ENCODE measurements at regions not wholly inside any gene's neighbourhood (a gene's known extent, or its start where the extent isn't known, plus 50 kb on each side); places are given as distances from the start of the nearest gene placed in this dataset.

DNA sequence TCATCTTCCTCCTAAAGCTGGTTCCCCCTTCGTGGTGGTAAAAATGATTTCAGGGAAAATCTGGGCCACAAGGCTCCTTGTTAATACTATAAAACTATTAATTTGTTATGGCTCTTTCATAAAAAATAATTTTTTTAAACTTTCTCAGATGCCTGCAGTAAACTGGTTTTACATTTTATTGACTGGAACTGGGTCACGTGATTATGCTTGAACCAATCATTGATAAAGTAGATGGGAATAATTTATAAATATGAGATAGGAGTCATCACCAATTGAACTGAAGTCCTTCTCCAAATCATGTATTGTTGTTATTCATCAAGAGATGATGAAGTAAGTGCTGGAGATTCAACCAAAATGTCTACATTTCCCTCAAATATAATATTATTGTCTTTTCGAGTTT is 138.4 kb downstream of the SLC17A6 start:
- H3K27ac ChIP-seq: no peak overlapping the region
- no peak for TF ChIP-seq ZFX (IDR thresholded peaks at IDR 0.05; ENCODE audit: borderline replicate concordance)
- TF ChIP-seq, protein P1, sequence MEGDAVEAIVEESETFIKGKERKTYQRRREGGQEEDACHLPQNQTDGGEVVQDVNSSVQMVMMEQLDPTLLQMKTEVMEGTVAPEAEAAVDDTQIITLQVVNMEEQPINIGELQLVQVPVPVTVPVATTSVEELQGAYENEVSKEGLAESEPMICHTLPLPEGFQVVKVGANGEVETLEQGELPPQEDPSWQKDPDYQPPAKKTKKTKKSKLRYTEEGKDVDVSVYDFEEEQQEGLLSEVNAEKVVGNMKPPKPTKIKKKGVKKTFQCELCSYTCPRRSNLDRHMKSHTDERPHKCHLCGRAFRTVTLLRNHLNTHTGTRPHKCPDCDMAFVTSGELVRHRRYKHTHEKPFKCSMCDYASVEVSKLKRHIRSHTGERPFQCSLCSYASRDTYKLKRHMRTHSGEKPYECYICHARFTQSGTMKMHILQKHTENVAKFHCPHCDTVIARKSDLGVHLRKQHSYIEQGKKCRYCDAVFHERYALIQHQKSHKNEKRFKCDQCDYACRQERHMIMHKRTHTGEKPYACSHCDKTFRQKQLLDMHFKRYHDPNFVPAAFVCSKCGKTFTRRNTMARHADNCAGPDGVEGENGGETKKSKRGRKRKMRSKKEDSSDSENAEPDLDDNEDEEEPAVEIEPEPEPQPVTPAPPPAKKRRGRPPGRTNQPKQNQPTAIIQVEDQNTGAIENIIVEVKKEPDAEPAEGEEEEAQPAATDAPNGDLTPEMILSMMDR (IDR thresholded peaks at IDR 0.05): no peak

DNA sequence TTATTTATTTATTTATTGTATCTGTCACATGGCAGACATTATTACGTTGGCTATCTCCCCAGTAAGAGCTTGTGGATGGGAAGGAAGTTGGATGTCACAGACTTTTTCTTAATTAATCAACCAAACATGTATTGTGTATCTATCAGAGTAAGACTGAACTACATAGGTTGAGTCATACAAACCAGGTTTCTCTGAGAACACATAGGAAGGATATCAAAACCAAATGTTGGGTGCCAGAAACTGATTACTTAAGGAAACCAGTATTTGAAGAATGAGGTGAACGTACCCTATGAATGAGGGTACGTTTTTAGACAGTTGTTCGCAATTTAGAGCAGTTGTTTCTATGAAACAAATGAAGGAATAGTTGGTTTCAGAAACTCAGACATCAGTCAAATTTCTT is 136.4 kb downstream of the SLC17A6 start:
- TF ChIP-seq ZFX (IDR thresholded peaks at IDR 0.05; ENCODE audit: borderline replicate concordance): no peak
- TF ChIP-seq, protein P1 (IDR thresholded peaks at IDR 0.05): no peak
- H3K27ac ChIP-seq: no peak overlapping the region

DNA sequence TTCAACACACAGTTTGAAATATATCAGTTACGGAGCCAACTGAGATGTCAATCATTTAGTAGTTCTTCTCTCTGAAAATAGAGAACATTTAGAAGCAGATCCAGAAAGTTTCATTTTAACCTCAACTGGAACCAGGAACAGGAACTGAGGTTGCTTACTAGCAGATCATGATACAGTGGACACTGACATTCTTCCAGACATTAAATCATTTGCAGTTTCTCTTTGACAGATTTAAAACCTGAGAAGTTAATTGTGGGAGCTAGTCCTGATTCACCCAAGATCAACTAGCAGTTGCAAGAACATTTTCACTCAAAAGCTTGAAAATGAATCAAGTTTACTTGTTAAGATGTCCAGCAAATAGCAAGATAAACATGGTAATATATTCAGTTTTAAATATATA is 135.4 kb downstream of the SLC17A6 start:
- TF ChIP-seq, protein P1 (IDR thresholded peaks at IDR 0.05): no peak
- TF ChIP-seq ZFX (IDR thresholded peaks at IDR 0.05; ENCODE audit: borderline replicate concordance): no peak
- no peak overlapping the region for H3K27ac ChIP-seq

DNA sequence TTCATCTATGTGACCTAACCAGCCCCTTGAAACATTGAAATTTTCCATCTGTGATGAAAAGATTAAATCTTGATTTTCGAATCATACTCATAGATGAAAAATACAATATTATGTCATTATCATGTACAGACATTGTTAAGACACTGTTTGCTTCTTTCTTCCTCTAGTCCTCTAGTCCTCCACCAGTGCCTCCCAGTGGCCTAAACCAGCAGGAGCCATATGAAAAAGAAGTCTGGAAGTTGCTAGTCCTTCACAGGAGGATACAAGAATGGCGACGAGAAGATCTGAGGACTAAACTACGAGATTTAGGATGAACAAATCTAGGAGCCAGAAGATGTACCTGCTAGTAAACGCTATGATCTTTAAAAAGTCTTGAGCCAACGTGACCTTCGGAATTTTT is 134.1 kb downstream of the SLC17A6 start:
- no peak overlapping the region for H3K27ac ChIP-seq
- no peak for TF ChIP-seq ZFX (IDR thresholded peaks at IDR 0.05; ENCODE audit: borderline replicate concordance)
- TF ChIP-seq, protein P1 (IDR thresholded peaks at IDR 0.05): peak; percentile 22

DNA sequence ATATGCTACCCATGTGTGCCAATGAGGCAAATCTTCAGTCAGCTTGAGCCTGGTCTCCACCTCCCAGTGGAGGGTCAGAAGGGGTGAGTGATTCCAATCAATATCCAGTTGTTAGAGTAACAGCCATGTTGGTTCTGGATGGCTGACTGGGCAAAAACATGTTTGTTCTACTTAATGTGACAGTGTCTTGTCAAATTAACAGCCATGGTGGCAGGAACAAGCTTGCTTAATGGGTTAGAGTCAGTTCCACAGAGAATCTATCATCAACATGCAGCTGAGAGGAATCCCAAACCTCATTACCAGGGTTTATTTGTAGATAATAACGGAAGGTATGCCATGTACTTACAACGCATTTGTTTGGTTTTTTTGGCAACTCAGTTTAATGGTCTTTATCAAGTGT is 133.2 kb downstream of the SLC17A6 start:
- no peak for TF ChIP-seq ZFX (IDR thresholded peaks at IDR 0.05; ENCODE audit: borderline replicate concordance)
- TF ChIP-seq, protein P1 (IDR thresholded peaks at IDR 0.05): no peak
- no peak overlapping the region for H3K27ac ChIP-seq

DNA sequence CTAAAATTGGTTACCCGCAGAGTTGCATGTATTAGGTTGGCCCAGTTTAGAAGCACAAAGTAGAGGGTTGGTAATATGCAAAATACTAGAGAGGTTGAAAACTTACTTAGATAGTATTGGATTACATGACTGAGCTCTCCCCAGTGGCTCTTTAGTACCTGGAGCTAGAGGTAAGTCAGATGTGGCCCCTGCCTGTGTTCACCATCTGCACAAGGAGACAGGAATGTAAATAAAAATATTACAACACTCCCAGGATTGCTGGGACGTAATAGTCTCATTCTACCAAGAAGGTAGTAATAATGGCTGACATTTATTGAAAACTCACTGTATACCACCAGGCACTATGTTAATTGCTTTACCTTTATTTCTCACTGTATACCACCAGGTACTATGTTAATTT is 129.6 kb downstream of the SLC17A6 start:
- no peak for TF ChIP-seq ZFX (IDR thresholded peaks at IDR 0.05; ENCODE audit: borderline replicate concordance)
- TF ChIP-seq, protein P1 (IDR thresholded peaks at IDR 0.05): no peak
- no peak overlapping the region for H3K27ac ChIP-seq

DNA sequence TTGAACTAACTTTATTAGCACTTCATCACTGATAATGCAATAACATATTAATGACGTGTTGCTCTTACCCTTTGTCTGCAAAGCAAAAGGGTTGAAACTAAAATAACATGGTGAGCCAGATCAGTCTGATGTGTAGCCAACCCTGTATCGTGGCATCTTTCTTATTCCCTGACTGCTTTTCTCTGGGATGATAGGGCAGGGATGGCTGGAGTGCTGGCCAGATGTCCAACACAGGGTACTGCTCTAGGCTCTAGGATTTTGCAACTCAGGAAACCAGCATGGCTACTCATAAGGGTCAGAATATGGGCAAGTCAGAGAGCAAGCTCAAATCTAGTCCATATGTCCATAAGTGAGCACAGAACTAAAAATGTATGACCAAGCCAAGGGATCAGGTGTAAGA is 129.1 kb downstream of the SLC17A6 start:
- no peak overlapping the region for H3K27ac ChIP-seq
- TF ChIP-seq ZFX (IDR thresholded peaks at IDR 0.05; ENCODE audit: borderline replicate concordance): no peak
- TF ChIP-seq, protein P1 (IDR thresholded peaks at IDR 0.05): no peak
